IPS-NIHi11 (cell line): ENCODE measurements at regions not wholly inside any gene's neighbourhood (a gene's known extent, or its start where the extent isn't known, plus 50 kb on each side); places are given as distances from the start of the nearest gene placed in this dataset.
"Not testable (repeated sequence)": the region's sequence is repeated elsewhere in the genome, so short reads cannot be mapped to it uniquely, and the experiment has no call there.

Source experiments
- DNase-seq: peaks from one replicate; pipeline ENCODE4 v3.0.0; 2012; ENCODE audit warnings: mixed read lengths, low spot score

GRCh38 chr1:143699115-143699514 is 272.7 kb downstream of the FAM72C start:
- no peak for DNase-seq

GRCh38 chr1:143698016-143698415 is 273.8 kb downstream of the FAM72C start:
- DNase-seq, result peak; percentile 24

GRCh38 chr1:143694085-143694484 is 277.7 kb downstream of the FAM72C start:
- no peak for DNase-seq

- DNase-seq, result no peak
Measured at GRCh38 chr1:143691971-143692529, 279.7 kb downstream of the FAM72C start.

GRCh38 chr1:143691400-143691891 is 280.3 kb downstream of the FAM72C start:
- no peak for DNase-seq

- DNase-seq, result no peak
Measured at GRCh38 chr1:143689781-143690180, 282.0 kb downstream of the FAM72C start.

GRCh38 chr1:143680304-143680703 is 291.5 kb downstream of the FAM72C start:
- no peak for DNase-seq

- no peak for DNase-seq
Measured at GRCh38 chr1:143672983-143673382, 298.8 kb downstream of the FAM72C start.

GRCh38 chr1:143667730-143668129 is 304.1 kb downstream of the FAM72C start:
- no peak for DNase-seq

GRCh38 chr1:143666851-143667250 is 304.9 kb downstream of the FAM72C start:
- no peak for DNase-seq

GRCh38 chr1:143665606-143666005 is 306.2 kb downstream of the FAM72C start:
- no peak for DNase-seq

- not testable (repeated sequence) for DNase-seq
Measured at GRCh38 chr1:143663056-143663455, 308.7 kb downstream of the FAM72C start.

GRCh38 chr1:143661418-143662101 is 310.2 kb downstream of the FAM72C start:
- no peak for DNase-seq

GRCh38 chr1:143660354-143660941 is 311.3 kb downstream of the FAM72C start:
- no peak for DNase-seq

GRCh38 chr1:143653429-143653802 is 318.4 kb downstream of the FAM72C start:
- DNase-seq, result no peak

- DNase-seq, result no peak
Measured at GRCh38 chr1:143652744-143653428, 318.9 kb downstream of the FAM72C start.

- DNase-seq, result no peak
Measured at GRCh38 chr1:143652187-143652586, 319.6 kb downstream of the FAM72C start.

- DNase-seq, result no peak
Measured at GRCh38 chr1:143651350-143651992, 320.3 kb downstream of the FAM72C start.

GRCh38 chr1:143644035-143644434 is 327.8 kb downstream of the FAM72C start:
- not testable (repeated sequence) for DNase-seq

GRCh38 chr1:143643148-143643885 is 328.5 kb downstream of the FAM72C start:
- no peak for DNase-seq

- DNase-seq, result no peak
Measured at GRCh38 chr1:143625886-143626285, 345.9 kb downstream of the FAM72C start.

GRCh38 chr1:143619851-143620250 is 351.9 kb downstream of the FAM72C start:
- no peak for DNase-seq
